Esophagus mucosa (tissue), 1 donor: ENCODE measurements at regions not wholly inside any gene's neighbourhood (a gene's known extent, or its start where the extent isn't known, plus 50 kb on each side); places are given as distances from the start of the nearest gene placed in this dataset.

Experiments used
- ATAC-seq: fragments of 200-7000 bp; cut with Tn5 transposase; one replicate; pipeline ENCODE4 v1.9.1; 2020
- donor health status: DM: yes; HTN: yes; CAD: no.

GRCh38 chr6:27053738-27054137 lies 193.8 kb upstream of the PRSS16 start:
- ATAC-seq = no peak

DNA sequence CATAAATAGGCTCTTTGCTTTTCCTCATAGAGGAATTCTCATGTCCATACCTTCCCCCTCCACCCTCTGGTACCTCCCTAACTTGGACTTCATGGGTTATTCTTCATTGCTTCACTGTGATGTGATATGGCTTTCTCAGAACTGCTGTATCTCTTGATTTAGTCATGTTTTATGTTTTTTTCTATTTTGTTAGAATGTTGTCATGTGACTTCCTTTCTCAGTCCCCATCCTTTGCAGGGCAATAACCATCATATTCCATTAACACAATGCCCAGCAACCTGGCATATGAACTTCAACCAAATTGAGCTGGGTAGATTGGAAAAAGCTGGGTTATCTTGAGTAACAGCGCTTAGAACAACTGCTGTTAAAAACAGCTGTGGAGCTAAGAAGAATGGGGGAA lies 190.9 kb upstream of the PRSS16 start:
- ATAC-seq = no peak

- no peak for ATAC-seq
Measured at GRCh38 chr6:27059621-27060425, 187.7 kb upstream of the PRSS16 start.

DNA sequence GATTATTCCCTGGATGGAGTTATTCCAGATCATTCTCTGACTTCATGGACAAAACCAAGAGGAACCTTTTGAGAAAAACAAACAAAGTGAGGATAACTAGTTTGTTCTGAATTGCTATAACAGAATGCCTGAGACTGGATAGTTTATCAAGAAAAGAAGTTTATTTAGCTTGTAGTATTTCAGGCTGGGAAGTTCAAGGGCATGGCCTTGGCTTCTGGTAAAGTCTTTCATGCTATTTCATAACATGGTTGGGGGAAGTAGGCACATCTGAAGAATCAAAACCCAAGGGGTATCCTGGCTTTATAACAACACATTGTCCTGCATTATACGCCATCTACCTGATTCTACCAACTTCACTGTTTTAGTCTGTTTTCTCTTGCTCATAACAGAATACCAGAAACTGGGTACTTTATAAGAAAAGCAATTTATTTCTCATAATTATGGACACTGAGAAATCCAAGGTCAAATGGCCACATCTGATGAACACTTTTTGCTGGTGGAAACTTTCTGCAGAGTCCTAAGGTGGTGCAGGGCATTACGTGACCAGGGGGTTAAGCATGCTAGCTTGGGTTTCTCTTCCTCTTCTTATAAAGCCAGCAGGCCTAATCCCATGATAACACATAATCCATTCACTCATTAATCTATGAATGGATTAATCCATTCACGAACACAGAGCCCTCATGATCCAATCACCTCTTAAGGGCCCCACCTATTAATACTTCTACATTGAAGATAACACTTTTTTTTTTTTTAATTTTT lies 186.1 kb upstream of the PRSS16 start:
- no peak for ATAC-seq

DNA sequence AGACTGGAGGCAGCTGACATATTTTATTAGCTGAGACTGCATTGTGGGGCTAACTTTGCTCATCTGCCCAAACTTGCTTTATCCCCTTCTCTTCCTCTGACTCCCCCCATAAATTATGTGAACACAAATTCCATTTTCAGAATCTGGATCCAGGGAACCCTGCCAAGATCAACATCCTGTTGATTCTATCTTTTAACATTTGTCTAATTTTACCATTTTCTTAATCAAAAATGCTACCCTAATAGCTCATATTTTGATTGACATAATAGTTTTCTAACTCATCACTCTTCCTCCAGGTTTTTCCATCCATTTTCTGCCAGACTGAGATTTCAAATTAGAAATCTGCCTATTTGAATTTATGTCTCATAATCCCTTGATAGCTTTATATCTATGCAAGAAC lies 184.7 kb upstream of the PRSS16 start:
- no peak for ATAC-seq

GRCh38 chr6:27065183-27065582 lies 182.3 kb upstream of the PRSS16 start:
- ATAC-seq = no peak

GRCh38 chr6:27066381-27066780 lies 181.1 kb upstream of the PRSS16 start:
- no peak for ATAC-seq

DNA sequence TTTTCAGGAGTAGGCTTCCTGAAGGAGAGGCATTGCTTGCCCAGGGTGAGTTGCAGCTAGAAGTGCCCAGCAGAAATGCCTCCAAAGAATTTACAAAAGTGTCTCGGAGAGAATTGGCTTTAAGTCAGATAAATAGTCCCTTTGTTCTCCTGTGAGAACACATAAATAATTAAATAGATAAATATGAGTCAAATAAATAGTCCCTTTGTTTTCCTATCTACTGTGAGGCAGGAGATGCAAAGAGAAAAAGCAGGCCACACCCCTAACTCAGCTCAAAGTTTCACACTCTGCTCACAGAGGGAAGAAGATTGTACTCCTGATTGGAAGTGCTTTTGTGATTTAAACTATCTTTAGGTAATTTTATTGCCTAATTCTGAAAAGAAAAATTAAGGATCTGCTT lies 180.7 kb upstream of the PRSS16 start:
- no peak for ATAC-seq

DNA sequence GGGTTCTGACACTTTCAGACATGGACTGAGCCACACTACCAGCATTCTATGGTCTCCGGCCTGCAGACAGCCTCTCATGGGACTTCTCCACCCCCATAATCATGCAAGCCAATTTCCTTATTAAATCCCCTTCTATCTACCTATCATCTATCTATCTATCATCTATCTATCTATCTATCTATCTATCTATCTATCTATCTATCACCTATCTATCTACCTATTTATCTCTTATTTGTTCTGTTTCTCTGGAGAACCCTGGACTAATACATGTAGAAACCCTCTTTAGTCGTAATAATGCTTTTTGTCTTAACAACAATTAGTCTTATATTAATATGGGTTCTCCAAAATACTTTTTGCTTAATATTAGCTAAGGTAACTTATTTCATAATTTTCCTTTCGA lies 174.1 kb upstream of the PRSS16 start:
- no peak for ATAC-seq

GRCh38 chr6:27076116-27076515 lies 171.4 kb upstream of the PRSS16 start:
- ATAC-seq = no peak

GRCh38 chr6:27078734-27079357 lies 168.7 kb upstream of the PRSS16 start:
- peak; percentile 65 for ATAC-seq

DNA sequence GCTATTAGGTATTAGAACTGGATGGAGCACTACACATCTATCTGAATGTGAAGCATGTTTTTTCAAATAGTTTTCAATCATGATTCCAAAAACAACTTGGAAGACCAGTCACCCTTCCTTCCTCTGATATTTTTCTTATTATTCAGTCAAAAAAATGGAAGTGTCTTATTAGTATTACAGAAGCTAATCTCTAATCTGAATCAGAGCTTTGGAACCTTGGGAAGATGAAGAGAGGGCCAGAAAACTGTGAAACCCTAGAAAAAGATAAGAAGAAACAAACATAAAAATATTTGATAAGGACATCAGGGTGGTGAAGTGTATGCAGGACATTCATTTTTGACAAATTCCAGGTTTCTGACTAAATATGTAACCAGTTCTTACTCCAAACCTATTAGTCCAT lies 166.3 kb upstream of the PRSS16 start:
- no peak for ATAC-seq

GRCh38 chr6:27081931-27082330 lies 165.6 kb upstream of the PRSS16 start:
- no peak for ATAC-seq

DNA sequence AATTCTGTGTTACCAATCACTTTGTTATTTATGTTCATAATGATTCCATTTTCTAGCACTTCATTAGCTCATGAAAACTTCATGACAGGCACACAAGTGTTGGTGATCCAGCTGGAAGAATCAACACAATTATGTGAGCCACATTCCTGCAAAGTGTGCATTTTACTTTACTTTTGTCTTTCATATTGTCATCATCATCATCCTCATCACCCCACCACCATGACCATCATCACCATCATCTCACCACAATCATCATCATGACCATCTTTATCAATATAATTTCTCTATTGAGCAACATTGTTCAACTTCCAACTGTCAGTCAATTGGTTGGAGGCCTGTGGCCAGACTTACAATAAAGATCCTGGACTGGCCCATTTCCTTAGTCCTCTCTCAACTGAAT lies 159.4 kb upstream of the PRSS16 start:
- no peak for ATAC-seq

- peak; percentile 51 for ATAC-seq
Measured at GRCh38 chr6:27091661-27092315, 155.7 kb upstream of the PRSS16 start.

DNA sequence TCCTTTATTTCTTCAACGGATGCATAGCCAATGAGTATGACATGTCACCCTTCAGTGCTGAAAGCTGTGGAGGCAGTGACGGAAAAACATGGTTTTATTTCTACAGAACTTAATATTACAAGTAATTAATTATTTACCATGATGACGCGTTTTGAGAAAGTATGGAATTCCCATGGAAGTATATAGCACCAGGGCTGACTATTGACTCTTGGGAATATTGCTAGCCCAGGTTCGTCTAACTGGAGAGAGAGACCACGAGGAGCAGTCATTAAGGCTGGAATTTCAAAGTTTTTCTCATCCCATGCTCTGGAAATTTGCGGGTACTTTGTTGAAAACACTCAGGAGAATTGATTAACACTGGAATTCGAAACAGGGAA lies 155.2 kb upstream of the PRSS16 start:
- ATAC-seq = no peak

DNA sequence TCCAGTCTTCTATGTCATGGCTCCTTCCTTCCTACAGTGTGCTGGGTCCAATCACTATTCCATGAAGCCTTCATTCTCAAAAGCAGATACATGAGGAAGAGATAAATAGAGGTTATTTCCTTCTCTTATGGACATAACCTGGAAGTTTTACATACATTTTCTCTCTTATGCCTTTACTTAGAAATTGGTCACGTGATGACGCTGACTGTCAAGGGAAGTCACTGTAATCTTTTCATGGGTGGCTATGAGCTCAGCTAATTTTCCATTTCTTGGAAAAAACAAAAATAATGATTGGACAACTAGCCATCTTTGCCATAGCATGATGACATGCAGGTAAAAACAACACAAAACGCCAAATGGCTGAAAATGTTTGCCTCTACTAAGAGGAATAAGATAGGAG lies 151.6 kb upstream of the PRSS16 start:
- no peak for ATAC-seq

GRCh38 chr6:27096834-27097511 lies 150.5 kb upstream of the PRSS16 start:
- peak; percentile 95 for ATAC-seq

GRCh38 chr6:27098956-27099355 lies 148.5 kb upstream of the PRSS16 start:
- no peak for ATAC-seq

DNA sequence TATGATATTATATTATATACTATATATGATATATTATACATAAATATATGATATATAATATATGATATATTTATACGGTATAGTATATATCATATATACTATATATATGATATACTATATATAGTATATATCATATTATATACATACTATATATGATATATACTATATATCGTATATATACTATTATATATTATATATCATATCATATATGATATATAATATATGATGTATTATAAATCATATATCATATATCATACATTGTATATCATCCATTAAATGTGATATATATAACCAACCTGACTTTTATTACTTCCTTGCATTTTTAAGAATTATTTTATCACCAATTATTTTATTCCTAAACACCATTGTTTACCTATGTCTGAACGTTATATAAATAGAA lies 146.6 kb upstream of the PRSS16 start:
- ATAC-seq = no peak

- no peak for ATAC-seq
Measured at GRCh38 chr6:27101824-27102223, 145.7 kb upstream of the PRSS16 start.

GRCh38 chr6:27106382-27106781 lies 141.1 kb upstream of the PRSS16 start:
- no peak for ATAC-seq

- no peak for ATAC-seq
Measured at GRCh38 chr6:27111743-27112142, 135.8 kb upstream of the PRSS16 start.
